ENCODE measurements at regions not wholly inside any gene's neighbourhood (a gene's known extent, or its start where the extent isn't known, plus 50 kb on each side); places are given as distances from the start of the nearest gene placed in this dataset.

- no peaks in the 10 kb centered on the region for H3K36me3 Mint-ChIP-seq
- DNase-seq (ENCODE audit: extremely low spot score, unreplicated experiment): no peak
- no peaks in the 10 kb centered on the region for H3K27me3 Mint-ChIP-seq
- H3K9me3 Mint-ChIP-seq: no peaks in the 10 kb centered on the region
- no peak overlapping the region for H3K27ac Mint-ChIP-seq
- TF ChIP-seq, protein P1, sequence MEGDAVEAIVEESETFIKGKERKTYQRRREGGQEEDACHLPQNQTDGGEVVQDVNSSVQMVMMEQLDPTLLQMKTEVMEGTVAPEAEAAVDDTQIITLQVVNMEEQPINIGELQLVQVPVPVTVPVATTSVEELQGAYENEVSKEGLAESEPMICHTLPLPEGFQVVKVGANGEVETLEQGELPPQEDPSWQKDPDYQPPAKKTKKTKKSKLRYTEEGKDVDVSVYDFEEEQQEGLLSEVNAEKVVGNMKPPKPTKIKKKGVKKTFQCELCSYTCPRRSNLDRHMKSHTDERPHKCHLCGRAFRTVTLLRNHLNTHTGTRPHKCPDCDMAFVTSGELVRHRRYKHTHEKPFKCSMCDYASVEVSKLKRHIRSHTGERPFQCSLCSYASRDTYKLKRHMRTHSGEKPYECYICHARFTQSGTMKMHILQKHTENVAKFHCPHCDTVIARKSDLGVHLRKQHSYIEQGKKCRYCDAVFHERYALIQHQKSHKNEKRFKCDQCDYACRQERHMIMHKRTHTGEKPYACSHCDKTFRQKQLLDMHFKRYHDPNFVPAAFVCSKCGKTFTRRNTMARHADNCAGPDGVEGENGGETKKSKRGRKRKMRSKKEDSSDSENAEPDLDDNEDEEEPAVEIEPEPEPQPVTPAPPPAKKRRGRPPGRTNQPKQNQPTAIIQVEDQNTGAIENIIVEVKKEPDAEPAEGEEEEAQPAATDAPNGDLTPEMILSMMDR (conservative IDR thresholded peaks at IDR 0.05): no peak
- H3K4me1 Mint-ChIP-seq (ENCODE audit: unreplicated experiment): peaks cover 9% of the 10 kb centered on the region
- H3K4me3 Mint-ChIP-seq: no peak overlapping the region
These were observed 84.8 kb upstream of the RNF217 start for GRCh38 chr6:124877468-124877867.

DNA sequence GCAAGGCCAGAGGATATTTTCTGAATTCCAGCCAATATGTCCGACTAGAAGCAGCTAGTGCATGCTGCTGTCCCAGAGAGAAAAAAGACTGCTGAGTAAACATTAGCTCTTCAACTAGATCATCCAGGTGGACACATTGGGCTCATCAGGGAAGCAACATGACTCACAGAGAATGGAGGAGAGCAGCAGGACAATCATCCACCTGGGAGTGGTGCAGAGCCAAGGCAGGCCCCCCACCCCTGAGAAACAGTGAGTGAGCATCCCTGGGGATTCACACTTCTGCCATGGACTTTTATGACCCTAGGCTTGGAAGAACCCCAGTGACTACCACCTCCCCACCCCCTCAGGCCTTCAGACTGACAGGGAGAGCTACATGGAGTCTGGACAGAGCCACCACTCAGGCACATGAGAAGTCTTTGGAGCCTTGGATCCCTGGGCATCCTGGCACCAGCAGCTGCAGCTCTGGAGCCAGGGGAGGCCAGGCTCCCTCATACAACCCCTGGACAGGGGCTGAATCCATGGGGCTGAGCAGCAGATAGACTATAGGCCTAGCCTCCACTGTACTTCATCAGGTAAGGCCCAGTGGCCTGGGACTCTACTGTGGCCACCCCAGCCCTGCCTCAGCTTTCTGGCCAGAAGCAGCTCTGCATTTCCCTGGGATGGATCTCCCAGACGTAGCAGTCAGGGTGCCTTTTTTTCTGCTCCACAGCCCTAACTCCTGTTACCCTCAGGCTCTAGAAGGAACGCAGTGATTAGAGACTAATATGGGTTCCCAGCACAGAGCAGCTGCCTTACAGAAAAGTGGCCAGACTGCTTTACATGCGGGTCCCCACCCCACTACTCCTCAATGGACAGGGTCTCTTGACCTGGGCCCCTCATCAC, 82.9 kb upstream of the RNF217 start:
- no peak for DNase-seq (ENCODE audit: extremely low spot score, unreplicated experiment)
- TF ChIP-seq, protein P1 (conservative IDR thresholded peaks at IDR 0.05): no peak
- H3K36me3 Mint-ChIP-seq: no peaks in the 10 kb centered on the region
- H3K4me3 Mint-ChIP-seq: no peak overlapping the region
- H3K4me1 Mint-ChIP-seq (ENCODE audit: unreplicated experiment): peaks cover 16% of the 10 kb centered on the region
- H3K27ac Mint-ChIP-seq: no peak overlapping the region
- H3K27me3 Mint-ChIP-seq: no peaks in the 10 kb centered on the region
- H3K9me3 Mint-ChIP-seq: no peaks in the 10 kb centered on the region

- H3K36me3 Mint-ChIP-seq: no peaks in the 10 kb centered on the region
- peaks cover 17% of the 10 kb centered on the region for H3K4me1 Mint-ChIP-seq (ENCODE audit: unreplicated experiment)
- DNase-seq (ENCODE audit: extremely low spot score, unreplicated experiment): no peak
- no peaks in the 10 kb centered on the region for H3K9me3 Mint-ChIP-seq
- TF ChIP-seq, protein P1 (conservative IDR thresholded peaks at IDR 0.05): no peak
- no peaks in the 10 kb centered on the region for H3K27me3 Mint-ChIP-seq
- no peak overlapping the region for H3K27ac Mint-ChIP-seq
- H3K4me3 Mint-ChIP-seq: no peak overlapping the region
These were observed 82.3 kb upstream of the RNF217 start for GRCh38 chr6:124879992-124880355.

DNA sequence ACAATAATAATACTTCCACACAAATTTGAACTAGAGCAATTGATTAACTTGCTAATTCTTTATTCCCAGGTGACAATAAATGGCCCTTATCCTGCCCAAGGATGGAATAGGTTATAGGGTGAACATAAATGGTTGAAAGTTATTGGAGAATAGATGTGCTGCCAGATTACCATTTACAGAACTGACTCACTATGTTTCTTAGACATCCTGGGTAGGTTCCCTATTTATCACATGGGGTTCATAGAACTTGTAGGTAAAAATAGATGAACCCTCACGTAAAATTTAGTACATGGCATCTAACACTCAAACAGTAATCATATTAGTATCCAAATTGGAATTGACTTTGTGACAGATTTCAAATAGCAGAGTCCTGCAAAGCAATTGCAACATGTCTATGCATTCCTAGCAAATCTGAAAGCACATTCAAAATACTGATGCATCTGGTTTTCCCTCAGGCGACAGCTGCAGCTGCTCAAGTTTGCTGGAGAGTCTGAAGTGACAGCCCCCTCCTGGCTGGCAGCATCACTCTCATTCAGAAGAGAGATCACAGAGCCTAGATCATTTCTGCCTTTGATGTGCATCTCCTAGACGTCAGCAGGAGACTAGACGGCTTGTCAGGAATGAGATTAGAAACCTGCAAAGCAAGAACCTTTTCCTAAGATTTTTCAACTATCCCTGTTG, 80.2 kb upstream of the RNF217 start:
- Mint-ChIP-seq H3K4me1 (ENCODE audit: unreplicated experiment) (peaks cover 20% of the 10 kb centered on the region), H3K36me3 (no peaks in the 10 kb centered on the region), H3K9me3 (peaks cover 5% of the 10 kb centered on the region), H3K27me3 (no peaks in the 10 kb centered on the region), H3K27ac (peak overlapping the region; percentile 85), H3K4me3 (peak overlapping the region; percentile 47)
- DNase-seq (ENCODE audit: extremely low spot score, unreplicated experiment): no peak
- TF ChIP-seq, protein P1 (conservative IDR thresholded peaks at IDR 0.05): no peak

DNA sequence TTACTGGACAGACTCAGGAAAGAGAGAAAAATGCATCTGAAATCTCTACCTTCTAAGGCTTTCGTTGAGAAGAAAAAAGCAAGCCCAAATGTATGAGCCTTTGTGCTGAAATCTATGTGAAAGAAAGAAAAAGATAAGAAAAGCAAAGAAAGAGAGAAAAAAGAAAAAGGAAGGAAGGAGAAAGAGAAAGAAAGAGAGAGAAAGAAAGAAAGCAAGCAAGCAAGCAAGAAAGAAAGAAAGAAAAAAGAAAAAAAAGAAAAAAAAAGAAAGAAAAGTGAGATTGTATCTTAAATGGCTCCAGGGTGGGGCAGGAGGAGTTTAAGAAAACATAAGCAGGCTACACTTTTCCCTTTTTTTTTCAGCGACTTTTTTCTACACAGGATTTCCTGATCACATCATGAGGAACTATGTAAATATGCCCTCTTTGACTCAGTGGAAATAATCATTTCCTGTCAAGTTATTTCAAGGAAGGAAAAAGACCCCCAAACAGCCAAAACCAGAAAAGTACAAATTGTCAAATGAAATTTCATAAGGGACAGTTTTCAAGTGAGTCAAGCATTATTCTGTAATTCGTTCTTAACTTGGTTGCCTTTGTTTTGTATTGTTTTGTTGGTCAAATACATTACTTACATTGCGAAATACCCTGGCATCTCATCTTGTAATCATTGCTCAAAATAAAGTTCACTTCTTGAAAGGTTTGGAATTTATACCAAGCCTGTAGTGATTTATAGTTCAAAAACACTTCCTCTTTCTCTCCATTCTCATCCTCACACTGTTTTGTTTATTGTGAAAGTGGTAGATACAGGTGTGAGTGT, 79.5 kb upstream of the RNF217 start:
- DNase-seq (ENCODE audit: extremely low spot score, unreplicated experiment): no peak
- TF ChIP-seq, protein P1 (conservative IDR thresholded peaks at IDR 0.05): no peak
- Mint-ChIP-seq H3K9me3 (peaks cover 5% of the 10 kb centered on the region), H3K27me3 (no peaks in the 10 kb centered on the region), H3K27ac (peak overlapping the region; percentile 85), H3K36me3 (no peaks in the 10 kb centered on the region), H3K4me3 (peak overlapping the region; percentile 50), H3K4me1 (ENCODE audit: unreplicated experiment) (peaks cover 20% of the 10 kb centered on the region)
